ENCODE measurements at regions not wholly inside any gene's neighbourhood (a gene's known extent, or its start where the extent isn't known, plus 50 kb on each side); places are given as distances from the start of the nearest gene placed in this dataset.

- TF ChIP-seq CTCF (IDR thresholded peaks at IDR 0.05), result no peak
- no peak for TF ChIP-seq POLR2A (IDR thresholded peaks at IDR 0.05)
- TF ChIP-seq POLR2AphosphoS5 (IDR thresholded peaks at IDR 0.05), result no peak
Measured at GRCh38 chr2:33911327-33911726, 312.2 kb upstream of the FAM98A start.

Measured in prostate gland (tissue), 2 donors.